GM12878 (cell line): ENCODE measurements at regions not wholly inside any gene's neighbourhood (a gene's known extent, or its start where the extent isn't known, plus 50 kb on each side); places are given as distances from the start of the nearest gene placed in this dataset.

ENCODE experiments used
- ETV6 ChIP-seq, 2 experiments: fragments of 450-650 bp in 1 of 2; IDR thresholded peaks in 1 of 2; conservative IDR thresholded peaks in 1 of 2; 2 replicates each; pipeline ENCODE4 v1.6.1; 2014; ENCODE audit warnings: antibody characterized with exemption in 1 of 2, borderline replicate concordance in 1 of 2, low read depth in 1 of 2, mild to moderate bottlenecking in 1 of 2, moderate library complexity in 1 of 2
- JUNB ChIP-seq: IDR thresholded peaks from 2 replicates; pipeline ENCODE4 v1.6.1; 2016; ENCODE audit warnings: antibody characterized with exemption, mild to moderate bottlenecking
- JUND ChIP-seq: IDR thresholded peaks from 2 replicates; pipeline ENCODE4 v1.6.1; 2012; ENCODE audit warnings: low read depth, mild to moderate bottlenecking, low read length, improper control_type of control experiment, moderate library complexity
- POLR2A ChIP-seq: IDR thresholded peaks from 2 replicates; pipeline ENCODE4 v1.6.1; 2011; ENCODE audit warnings: low read depth, mild to moderate bottlenecking, low read length
- POLR2AphosphoS5 ChIP-seq: IDR thresholded peaks from 2 replicates; pipeline ENCODE4 v1.6.1; 2011; ENCODE audit warnings: mild to moderate bottlenecking, low read length, inconsistent platforms
- RAD21 ChIP-seq: IDR thresholded peaks from 2 replicates; pipeline ENCODE4 v1.6.1; 2011; ENCODE audit warnings: mild to moderate bottlenecking, low read depth, low read length, moderate library complexity; ENCODE audit not compliant: insufficient read depth
- SREBF2 ChIP-seq: IDR thresholded peaks from 2 replicates; pipeline ENCODE4 v1.6.1; 2012; ENCODE audit warnings: mild to moderate bottlenecking, low read length
- ZBED1 ChIP-seq: IDR thresholded peaks from 2 replicates; pipeline ENCODE4 v1.6.1; 2016; ENCODE audit warnings: borderline replicate concordance
- TF ChIP-seq, protein P1 (sequence below): fragments of 450-650 bp; IDR thresholded peaks from 2 replicates; pipeline ENCODE4 v1.6.1; 2017; ENCODE audit warnings: antibody characterized with exemption, mild to moderate bottlenecking, moderate library complexity
- TF ChIP-seq, protein P2 (sequence below), 3 experiments: IDR thresholded peaks in 2 of 3; conservative IDR thresholded peaks in 1 of 3; 2 replicates each; pipeline ENCODE4 v1.5.1; 2011; ENCODE audit warnings: low read depth in 3 of 3, low read length in 3 of 3, mild to moderate bottlenecking in 3 of 3, control low read depth in 2 of 3, moderate library complexity in 2 of 3, inconsistent platforms in 1 of 3, mixed read lengths in 1 of 3; ENCODE audit not compliant: control insufficient read depth in 2 of 3, insufficient read depth in 1 of 3; ENCODE audit errors: extremely low read depth in 1 of 3

DNA sequence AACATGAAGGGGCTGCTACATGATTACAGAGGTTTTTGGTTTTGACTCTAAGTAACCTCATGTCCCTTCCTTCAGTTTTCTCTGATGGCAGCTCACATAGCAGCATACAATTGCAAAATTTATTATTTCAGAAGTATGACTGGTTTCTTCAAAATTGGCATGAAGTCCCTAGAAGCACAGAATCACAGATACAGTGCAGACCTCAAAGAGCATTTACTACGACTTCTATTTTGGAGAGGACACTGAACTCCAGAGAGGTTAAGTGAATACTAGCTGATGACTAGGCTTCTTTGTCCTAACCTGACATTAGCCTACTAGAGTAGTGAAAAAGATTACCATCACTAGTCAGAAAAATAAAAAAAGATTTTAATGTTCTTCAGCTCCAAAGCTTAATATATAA lies 664.3 kb downstream of the RFPL4B start:
- TF ChIP-seq JUND = no peak
- no peak for TF ChIP-seq POLR2AphosphoS5
- no peak for TF ChIP-seq RAD21
- TF ChIP-seq, protein P1, sequence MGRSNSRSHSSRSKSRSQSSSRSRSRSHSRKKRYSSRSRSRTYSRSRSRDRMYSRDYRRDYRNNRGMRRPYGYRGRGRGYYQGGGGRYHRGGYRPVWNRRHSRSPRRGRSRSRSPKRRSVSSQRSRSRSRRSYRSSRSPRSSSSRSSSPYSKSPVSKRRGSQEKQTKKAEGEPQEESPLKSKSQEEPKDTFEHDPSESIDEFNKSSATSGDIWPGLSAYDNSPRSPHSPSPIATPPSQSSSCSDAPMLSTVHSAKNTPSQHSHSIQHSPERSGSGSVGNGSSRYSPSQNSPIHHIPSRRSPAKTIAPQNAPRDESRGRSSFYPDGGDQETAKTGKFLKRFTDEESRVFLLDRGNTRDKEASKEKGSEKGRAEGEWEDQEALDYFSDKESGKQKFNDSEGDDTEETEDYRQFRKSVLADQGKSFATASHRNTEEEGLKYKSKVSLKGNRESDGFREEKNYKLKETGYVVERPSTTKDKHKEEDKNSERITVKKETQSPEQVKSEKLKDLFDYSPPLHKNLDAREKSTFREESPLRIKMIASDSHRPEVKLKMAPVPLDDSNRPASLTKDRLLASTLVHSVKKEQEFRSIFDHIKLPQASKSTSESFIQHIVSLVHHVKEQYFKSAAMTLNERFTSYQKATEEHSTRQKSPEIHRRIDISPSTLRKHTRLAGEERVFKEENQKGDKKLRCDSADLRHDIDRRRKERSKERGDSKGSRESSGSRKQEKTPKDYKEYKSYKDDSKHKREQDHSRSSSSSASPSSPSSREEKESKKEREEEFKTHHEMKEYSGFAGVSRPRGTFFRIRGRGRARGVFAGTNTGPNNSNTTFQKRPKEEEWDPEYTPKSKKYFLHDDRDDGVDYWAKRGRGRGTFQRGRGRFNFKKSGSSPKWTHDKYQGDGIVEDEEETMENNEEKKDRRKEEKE = no peak
- TF ChIP-seq, protein P2, sequence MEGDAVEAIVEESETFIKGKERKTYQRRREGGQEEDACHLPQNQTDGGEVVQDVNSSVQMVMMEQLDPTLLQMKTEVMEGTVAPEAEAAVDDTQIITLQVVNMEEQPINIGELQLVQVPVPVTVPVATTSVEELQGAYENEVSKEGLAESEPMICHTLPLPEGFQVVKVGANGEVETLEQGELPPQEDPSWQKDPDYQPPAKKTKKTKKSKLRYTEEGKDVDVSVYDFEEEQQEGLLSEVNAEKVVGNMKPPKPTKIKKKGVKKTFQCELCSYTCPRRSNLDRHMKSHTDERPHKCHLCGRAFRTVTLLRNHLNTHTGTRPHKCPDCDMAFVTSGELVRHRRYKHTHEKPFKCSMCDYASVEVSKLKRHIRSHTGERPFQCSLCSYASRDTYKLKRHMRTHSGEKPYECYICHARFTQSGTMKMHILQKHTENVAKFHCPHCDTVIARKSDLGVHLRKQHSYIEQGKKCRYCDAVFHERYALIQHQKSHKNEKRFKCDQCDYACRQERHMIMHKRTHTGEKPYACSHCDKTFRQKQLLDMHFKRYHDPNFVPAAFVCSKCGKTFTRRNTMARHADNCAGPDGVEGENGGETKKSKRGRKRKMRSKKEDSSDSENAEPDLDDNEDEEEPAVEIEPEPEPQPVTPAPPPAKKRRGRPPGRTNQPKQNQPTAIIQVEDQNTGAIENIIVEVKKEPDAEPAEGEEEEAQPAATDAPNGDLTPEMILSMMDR (IDR thresholded peaks at IDR 0.05 in 2 of 3, conservative IDR thresholded peaks at IDR 0.05 in 1 of 3; ENCODE audit: control insufficient read depth in 2 of 3, extremely low read depth in 1 of 3, insufficient read depth in 1 of 3, low read depth in 3 of 3, low read length in 3 of 3) = no peak
- no peak for TF ChIP-seq ETV6 (conservative IDR thresholded peaks at IDR 0.05 in 1 of 2, IDR thresholded peaks at IDR 0.05 in 1 of 2; ENCODE audit: borderline replicate concordance in 1 of 2, low read depth in 1 of 2)
- TF ChIP-seq JUNB = no peak
- TF ChIP-seq POLR2A = no peak
- no peak for TF ChIP-seq SREBF2
- no peak for TF ChIP-seq ZBED1
